ENCODE measurements at regions not wholly inside any gene's neighbourhood (a gene's known extent, or its start where the extent isn't known, plus 50 kb on each side); places are given as distances from the start of the nearest gene placed in this dataset.
A peak's percentile ranks its signal among the peaks of the same experiment; 100 is the strongest.

- no peaks in the 10 kb centered on the region for H3K4me1 ChIP-seq (ENCODE audit: control insufficient read depth, extremely low read depth, insufficient read depth, low read length)
- no peak overlapping the region for H2AFZ ChIP-seq (ENCODE audit: low read length)
- no peaks in the 10 kb centered on the region for H3K36me3 ChIP-seq (ENCODE audit: control insufficient read depth, insufficient read depth, low read length)
- H3K9me3 ChIP-seq (ENCODE audit: control insufficient read depth, insufficient read depth, low read depth, low read length): no peaks in the 10 kb centered on the region
- TF ChIP-seq EZH2 (IDR thresholded peaks at IDR 0.05; ENCODE audit: low read length, missing control alignments) (no peak), CTCF (conservative IDR thresholded peaks at IDR 0.05 in 1 of 2, IDR thresholded peaks at IDR 0.05 in 1 of 2; ENCODE audit: low read depth in 1 of 2, low read length in 2 of 2) (no peak)
- H3K27me3 ChIP-seq (ENCODE audit: control insufficient read depth, insufficient read depth, low read length): no peaks in the 10 kb centered on the region
- H3K27ac ChIP-seq (ENCODE audit: insufficient read depth, low read length): no peak overlapping the region
- no peak for DNase-seq (ENCODE audit: low read depth in 2 of 2)
- H4K20me1 ChIP-seq (ENCODE audit: control insufficient read depth, extremely low read depth, insufficient read depth, low read length): no peaks in the 10 kb centered on the region
- no peak overlapping the region for H3K4me2 ChIP-seq (ENCODE audit: extremely low read depth, insufficient read depth, low read length)
- H3K9ac ChIP-seq (ENCODE audit: insufficient read depth, low read length): no peak overlapping the region
- no peaks in the 10 kb centered on the region for H3K79me2 ChIP-seq (ENCODE audit: control insufficient read depth, insufficient read depth, low read length)
- no peak overlapping the region for H3K4me3 ChIP-seq (replicated peaks in 1 of 4; ENCODE audit: control extremely low read depth in 1 of 4, insufficient read depth in 1 of 4, low read depth in 3 of 4, low read length in 4 of 4)
These were observed 266.1 kb upstream of the EPHA7 start for GRCh38 chr6:93685494-93685893.

GRCh38 chr6:93684339-93684738 is 265.0 kb upstream of the EPHA7 start:
- Histone ChIP-seq H3K4me1 (ENCODE audit: control insufficient read depth, extremely low read depth, insufficient read depth, low read length) (no peaks in the 10 kb centered on the region), H2AFZ (ENCODE audit: low read length) (no peak overlapping the region), H4K20me1 (ENCODE audit: control insufficient read depth, extremely low read depth, insufficient read depth, low read length) (no peaks in the 10 kb centered on the region), H3K27ac (ENCODE audit: insufficient read depth, low read length) (no peak overlapping the region), H3K27me3 (ENCODE audit: control insufficient read depth, insufficient read depth, low read length) (no peaks in the 10 kb centered on the region), H3K9me3 (ENCODE audit: control insufficient read depth, insufficient read depth, low read depth, low read length) (no peaks in the 10 kb centered on the region), H3K4me2 (ENCODE audit: extremely low read depth, insufficient read depth, low read length) (no peak overlapping the region), H3K36me3 (ENCODE audit: control insufficient read depth, insufficient read depth, low read length) (no peaks in the 10 kb centered on the region), H3K4me3 (replicated peaks in 1 of 4; ENCODE audit: control extremely low read depth in 1 of 4, insufficient read depth in 1 of 4, low read depth in 3 of 4, low read length in 4 of 4) (no peak overlapping the region), H3K79me2 (ENCODE audit: control insufficient read depth, insufficient read depth, low read length) (no peaks in the 10 kb centered on the region), H3K9ac (ENCODE audit: insufficient read depth, low read length) (no peak overlapping the region)
- DNase-seq (ENCODE audit: low read depth in 2 of 2): no peak
- TF ChIP-seq CTCF (conservative IDR thresholded peaks at IDR 0.05 in 1 of 2, IDR thresholded peaks at IDR 0.05 in 1 of 2; ENCODE audit: low read depth in 1 of 2, low read length in 2 of 2): no peak
- TF ChIP-seq EZH2 (IDR thresholded peaks at IDR 0.05; ENCODE audit: low read length, missing control alignments): no peak

GRCh38 chr6:93679836-93680235 is 260.5 kb upstream of the EPHA7 start:
- DNase-seq (ENCODE audit: low read depth in 2 of 2): peak in 1 of 2 donors; percentile 15
- H4K20me1 ChIP-seq (ENCODE audit: control insufficient read depth, extremely low read depth, insufficient read depth, low read length): no peaks in the 10 kb centered on the region
- no peak overlapping the region for H3K4me3 ChIP-seq (replicated peaks in 1 of 4; ENCODE audit: control extremely low read depth in 1 of 4, insufficient read depth in 1 of 4, low read depth in 3 of 4, low read length in 4 of 4)
- no peaks in the 10 kb centered on the region for H3K79me2 ChIP-seq (ENCODE audit: control insufficient read depth, insufficient read depth, low read length)
- no peak overlapping the region for H3K9ac ChIP-seq (ENCODE audit: insufficient read depth, low read length)
- no peaks in the 10 kb centered on the region for H3K36me3 ChIP-seq (ENCODE audit: control insufficient read depth, insufficient read depth, low read length)
- no peaks in the 10 kb centered on the region for H3K9me3 ChIP-seq (ENCODE audit: control insufficient read depth, insufficient read depth, low read depth, low read length)
- H2AFZ ChIP-seq (ENCODE audit: low read length): no peak overlapping the region
- H3K27me3 ChIP-seq (ENCODE audit: control insufficient read depth, insufficient read depth, low read length): no peaks in the 10 kb centered on the region
- H3K27ac ChIP-seq (ENCODE audit: insufficient read depth, low read length): no peak overlapping the region
- no peak for TF ChIP-seq EZH2 (IDR thresholded peaks at IDR 0.05; ENCODE audit: low read length, missing control alignments)
- TF ChIP-seq CTCF (conservative IDR thresholded peaks at IDR 0.05 in 1 of 2, IDR thresholded peaks at IDR 0.05 in 1 of 2; ENCODE audit: low read depth in 1 of 2, low read length in 2 of 2): no peak
- no peak overlapping the region for H3K4me2 ChIP-seq (ENCODE audit: extremely low read depth, insufficient read depth, low read length)
- no peaks in the 10 kb centered on the region for H3K4me1 ChIP-seq (ENCODE audit: control insufficient read depth, extremely low read depth, insufficient read depth, low read length)
